Endothelial cell of umbilical vein (primary cell): ENCODE measurements at regions not wholly inside any gene's neighbourhood (a gene's known extent, or its start where the extent isn't known, plus 50 kb on each side); places are given as distances from the start of the nearest gene placed in this dataset.

Source experiments
- BruUV-seq: library from RNA; stranded (reverse); fragments of 400-500 nt; replicated peaks from 2 replicates; lab custom pipeline; 2021; lab: Mats Ljungman, UMichigan
- CTCF ChIA-PET: fragments of 300-600, 350-600 bp; sonication (Branson Sonifier 250); formaldehyde crosslinking; loops from one replicate; lab custom pipeline; 2021; ENCODE audit warnings: antibody characterized with exemption, inconsistent platforms; lab: Charles Lee
- POLR2A ChIA-PET: fragments of 300-600, 350-600 bp; sonication (Branson Sonifier 250); formaldehyde crosslinking; loops from one replicate; lab custom pipeline; 2021; ENCODE audit warnings: antibody characterized with exemption, inconsistent platforms; lab: Charles Lee
- DNase-seq: peaks from one replicate; pipeline ENCODE4 v3.0.0-alpha.2; 2011; ENCODE audit warnings: low read depth, low spot score
- FAIRE-seq: peaks from 2 replicates; lab custom pipeline; 2011; peaks lifted over from hg19 to GRCh38; lab: Jason Lieb, UNC
- H2AFZ ChIP-seq: 2 replicates; pipeline ENCODE4 v1.6.0; 2012; ENCODE audit warnings: low read depth, low read length, control low read depth, inconsistent platforms
- H3K27ac ChIP-seq: 2 replicates; pipeline ENCODE4 v1.5.1; 2011; ENCODE audit warnings: low read depth, mild to moderate bottlenecking, control low read depth, low read length, moderate library complexity; ENCODE audit not compliant: insufficient read depth
- H3K27me3 ChIP-seq, 2 experiments: 2 replicates each; pipeline versions ENCODE4 v1.6.0 to v1.6.1; 2011; ENCODE audit warnings: low read length in 2 of 2, mixed read lengths in 1 of 2; ENCODE audit not compliant: control insufficient read depth in 2 of 2, insufficient read depth in 2 of 2
- H3K36me3 ChIP-seq, 2 experiments: 2 replicates in 1 of 2; 3 replicates in 1 of 2; pipeline ENCODE4 v1.5.1; 2011; ENCODE audit warnings: low read length in 2 of 2, mild to moderate bottlenecking in 1 of 2, moderate library complexity in 1 of 2; ENCODE audit not compliant: control insufficient read depth in 2 of 2, insufficient read depth in 2 of 2; ENCODE audit errors: extremely low read depth in 1 of 2
- H3K4me1 ChIP-seq: 3 replicates; pipeline ENCODE4 v1.5.1; 2011; ENCODE audit warnings: mild to moderate bottlenecking, low read length; ENCODE audit not compliant: control insufficient read depth, insufficient read depth; ENCODE audit errors: extremely low read depth
- H3K4me2 ChIP-seq: 2 replicates; pipeline ENCODE4 v1.6.1; 2011; ENCODE audit warnings: low read length, control low read depth, mixed read lengths; ENCODE audit not compliant: insufficient read depth
- H3K4me3 ChIP-seq, 3 experiments: fragments of 200-600 bp in 1 of 3; sonication (generic), shearing (Covaris generic) in 1 of 3; replicated peaks in 1 of 3; 2 replicates each; pipeline ENCODE4 v1.5.1; 2011 to 2016; ENCODE audit warnings: control low read depth in 3 of 3, low read length in 3 of 3, mild to moderate bottlenecking in 2 of 3, inconsistent platforms in 1 of 3, low read depth in 1 of 3, moderate library complexity in 1 of 3; ENCODE audit not compliant: insufficient read depth in 1 of 3
- H3K79me2 ChIP-seq: 2 replicates; pipeline ENCODE4 v1.6.0; 2012; ENCODE audit warnings: low read length, inconsistent platforms; ENCODE audit not compliant: control insufficient read depth, insufficient read depth
- H3K9ac ChIP-seq: replicated peaks from 2 replicates; pipeline ENCODE3; 2011; ENCODE audit warnings: low read length, control low read depth; ENCODE audit not compliant: insufficient read depth; ENCODE audit errors: extremely low read depth
- H3K9me1 ChIP-seq: replicated peaks from 3 replicates; pipeline ENCODE4 v1.6.0; 2011; ENCODE audit warnings: mild to moderate bottlenecking, low read length; ENCODE audit not compliant: control insufficient read depth, insufficient read depth; ENCODE audit errors: extremely low read depth
- H3K9me3 ChIP-seq: replicated peaks from 2 replicates; pipeline ENCODE4 v1.5.1; 2012; ENCODE audit warnings: low read length, inconsistent platforms; ENCODE audit not compliant: control insufficient read depth, insufficient read depth
- H4K20me1 ChIP-seq: replicated peaks from 2 replicates; pipeline ENCODE3; 2011; ENCODE audit warnings: mild to moderate bottlenecking, low read length; ENCODE audit not compliant: control insufficient read depth, insufficient read depth; ENCODE audit errors: extremely low read depth
- EZH2 ChIP-seq: IDR thresholded peaks from 2 replicates; pipeline ENCODE4 v1.6.1; 2012; ENCODE audit warnings: borderline replicate concordance, low read depth, mild to moderate bottlenecking, moderate library complexity, low read length, inconsistent platforms; ENCODE audit not compliant: severe bottlenecking
- GATA2 ChIP-seq: IDR thresholded peaks from 2 replicates; pipeline ENCODE4 v1.7.0; 2011; ENCODE audit warnings: low read depth, mild to moderate bottlenecking, moderate library complexity, mixed read lengths, low read length; ENCODE audit not compliant: insufficient read length, insufficient read depth
- JUN ChIP-seq: IDR thresholded peaks from 2 replicates; pipeline ENCODE4 v1.6.1; 2011; ENCODE audit warnings: borderline replicate concordance, low read depth; ENCODE audit not compliant: insufficient read length, insufficient read depth
- POLR2A ChIP-seq: IDR thresholded peaks from 2 replicates; pipeline ENCODE4 v1.6.1; 2012; ENCODE audit warnings: low read depth, mild to moderate bottlenecking, control low read depth, low read length
- POLR2AphosphoS5 ChIP-seq: IDR thresholded peaks from 2 replicates; pipeline ENCODE4 v1.6.1; 2012; ENCODE audit warnings: low read depth, mild to moderate bottlenecking, control low read depth, low read length, moderate library complexity; ENCODE audit not compliant: insufficient read depth
- dilution Hi-C: fragments of 300-500 bp; cut with MboI; formaldehyde crosslinking; loops from one replicate; pipeline ENCODE4 v1.15.0; 2019; ENCODE audit warnings: low sequenced_read_pairs; ENCODE audit not compliant: extremely low pct_ligation_motif_present
- intact Hi-C: fragments of 100-400 bp; cut with micrococcal nuclease; formaldehyde crosslinking; loops from one replicate; pipeline ENCODE4 v1.10.0; 2022
- TF ChIP-seq, protein P1 (sequence below): IDR thresholded peaks from 2 replicates; pipeline ENCODE4 v1.6.1; 2011; ENCODE audit not compliant: insufficient read depth, insufficient read length
- TF ChIP-seq, protein P2 (sequence below), 2 donors: IDR thresholded peaks; 1 replicate in 1 of 2; 2 replicates in 1 of 2; pipeline ENCODE4 v1.5.1; 2011; ENCODE audit warnings: low read length in 2 of 2, mild to moderate bottlenecking in 2 of 2, moderate library complexity in 2 of 2, control low read depth in 1 of 2, inconsistent platforms in 1 of 2, low read depth in 1 of 2; ENCODE audit not compliant: insufficient read depth in 1 of 2; ENCODE audit errors: extremely low read depth in 1 of 2

DNA sequence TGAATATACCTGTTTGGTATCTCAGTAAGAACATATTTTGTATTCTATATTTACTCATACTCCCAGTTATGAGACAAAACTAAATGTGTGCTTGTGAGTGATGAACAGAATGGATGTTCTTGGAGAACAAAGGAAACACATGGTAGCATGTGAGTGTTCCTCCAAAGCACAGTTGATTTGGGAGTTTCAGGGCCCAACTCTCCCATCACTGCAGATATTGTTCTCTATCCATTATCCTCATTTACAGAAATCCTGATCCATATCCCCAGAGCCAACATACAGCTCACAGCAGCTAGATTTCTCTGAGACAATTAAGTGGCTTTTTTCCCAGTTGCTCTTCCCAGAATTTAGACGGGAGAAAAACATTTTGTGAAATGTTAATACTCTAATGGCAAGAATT is 75.6 kb upstream of the MAPRE2 start:
- H3K36me3 ChIP-seq, result no peaks in the 10 kb centered on the region
- no peak overlapping the region for H3K4me2 ChIP-seq
- TF ChIP-seq POLR2A, result no peak
- DNase-seq, result no peak
- dilution Hi-C loops (no loop called here), intact Hi-C loops (no loop called here)
- no peak overlapping the region for H3K4me3 ChIP-seq
- BruUV-seq, result no TSS peak
- H3K27me3 ChIP-seq, result peaks cover 0 to 6% of the 10 kb centered on the region in 2 experiments
- H3K9ac ChIP-seq, result no peak overlapping the region
- no peaks in the 10 kb centered on the region for H3K9me1 ChIP-seq
- no peak overlapping the region for H2AFZ ChIP-seq
- POLR2A ChIA-PET, result no interaction called here
- CTCF ChIA-PET, result interaction anchor here (1.0 kb wide), 1 partner anchor 13 kb away, joined by 3 read pairs; no protein-coding TSS in a partner anchor
- no peaks in the 10 kb centered on the region for H3K79me2 ChIP-seq
- H4K20me1 ChIP-seq, result no peaks in the 10 kb centered on the region
- no peak overlapping the region for H3K27ac ChIP-seq
- FAIRE-seq, result no peak
- H3K4me1 ChIP-seq, result no peaks in the 10 kb centered on the region
- no peaks in the 10 kb centered on the region for H3K9me3 ChIP-seq

- Histone ChIP-seq H3K79me2 (no peaks in the 10 kb centered on the region), H3K36me3 (no peaks in the 10 kb centered on the region), H3K4me1 (no peaks in the 10 kb centered on the region), H3K4me2 (no peak overlapping the region), H3K9me1 (no peaks in the 10 kb centered on the region), H2AFZ (no peak overlapping the region), H3K9ac (no peak overlapping the region), H3K9me3 (no peaks in the 10 kb centered on the region), H3K27ac (no peak overlapping the region), H3K4me3 (no peak overlapping the region), H4K20me1 (no peaks in the 10 kb centered on the region), H3K27me3 (peaks cover 11 to 21% of the 10 kb centered on the region in 2 experiments)
- no peak for TF ChIP-seq EZH2
- no peak for TF ChIP-seq GATA2
- TF ChIP-seq, protein P1, sequence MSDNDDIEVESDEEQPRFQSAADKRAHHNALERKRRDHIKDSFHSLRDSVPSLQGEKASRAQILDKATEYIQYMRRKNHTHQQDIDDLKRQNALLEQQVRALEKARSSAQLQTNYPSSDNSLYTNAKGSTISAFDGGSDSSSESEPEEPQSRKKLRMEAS, result no peak
- TF ChIP-seq, protein P2, sequence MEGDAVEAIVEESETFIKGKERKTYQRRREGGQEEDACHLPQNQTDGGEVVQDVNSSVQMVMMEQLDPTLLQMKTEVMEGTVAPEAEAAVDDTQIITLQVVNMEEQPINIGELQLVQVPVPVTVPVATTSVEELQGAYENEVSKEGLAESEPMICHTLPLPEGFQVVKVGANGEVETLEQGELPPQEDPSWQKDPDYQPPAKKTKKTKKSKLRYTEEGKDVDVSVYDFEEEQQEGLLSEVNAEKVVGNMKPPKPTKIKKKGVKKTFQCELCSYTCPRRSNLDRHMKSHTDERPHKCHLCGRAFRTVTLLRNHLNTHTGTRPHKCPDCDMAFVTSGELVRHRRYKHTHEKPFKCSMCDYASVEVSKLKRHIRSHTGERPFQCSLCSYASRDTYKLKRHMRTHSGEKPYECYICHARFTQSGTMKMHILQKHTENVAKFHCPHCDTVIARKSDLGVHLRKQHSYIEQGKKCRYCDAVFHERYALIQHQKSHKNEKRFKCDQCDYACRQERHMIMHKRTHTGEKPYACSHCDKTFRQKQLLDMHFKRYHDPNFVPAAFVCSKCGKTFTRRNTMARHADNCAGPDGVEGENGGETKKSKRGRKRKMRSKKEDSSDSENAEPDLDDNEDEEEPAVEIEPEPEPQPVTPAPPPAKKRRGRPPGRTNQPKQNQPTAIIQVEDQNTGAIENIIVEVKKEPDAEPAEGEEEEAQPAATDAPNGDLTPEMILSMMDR (IDR thresholded peaks at IDR 0.05; ENCODE audit: extremely low read depth in 1 of 2, insufficient read depth in 1 of 2, low read depth in 1 of 2, low read length in 2 of 2), result no peak
- TF ChIP-seq POLR2A, result no peak
- TF ChIP-seq JUN, result no peak
- TF ChIP-seq POLR2AphosphoS5, result no peak
- ChIA-PET CTCF (interaction anchor here (0.9 kb wide), 1 partner anchor 11 kb away, joined by 3 read pairs; no protein-coding TSS in a partner anchor), POLR2A (no interaction called here)
- dilution Hi-C loops, result no loop called here
- intact Hi-C loops, result loop anchor here (10.0 kb wide), 1 partner anchor 375 kb away; no protein-coding TSS in a partner anchor
- FAIRE-seq, result no peak
- DNase-seq, result no peak
- BruUV-seq, result no TSS peak
These were observed 71.1 kb upstream of the MAPRE2 start for GRCh38 chr18:34970106-34970505.
